ENCODE measurements at regions not wholly inside any gene's neighbourhood (a gene's known extent, or its start where the extent isn't known, plus 50 kb on each side); places are given as distances from the start of the nearest gene placed in this dataset.

- no peak for TF ChIP-seq CTCF (IDR thresholded peaks at IDR 0.05)
- TF ChIP-seq, protein P1, sequence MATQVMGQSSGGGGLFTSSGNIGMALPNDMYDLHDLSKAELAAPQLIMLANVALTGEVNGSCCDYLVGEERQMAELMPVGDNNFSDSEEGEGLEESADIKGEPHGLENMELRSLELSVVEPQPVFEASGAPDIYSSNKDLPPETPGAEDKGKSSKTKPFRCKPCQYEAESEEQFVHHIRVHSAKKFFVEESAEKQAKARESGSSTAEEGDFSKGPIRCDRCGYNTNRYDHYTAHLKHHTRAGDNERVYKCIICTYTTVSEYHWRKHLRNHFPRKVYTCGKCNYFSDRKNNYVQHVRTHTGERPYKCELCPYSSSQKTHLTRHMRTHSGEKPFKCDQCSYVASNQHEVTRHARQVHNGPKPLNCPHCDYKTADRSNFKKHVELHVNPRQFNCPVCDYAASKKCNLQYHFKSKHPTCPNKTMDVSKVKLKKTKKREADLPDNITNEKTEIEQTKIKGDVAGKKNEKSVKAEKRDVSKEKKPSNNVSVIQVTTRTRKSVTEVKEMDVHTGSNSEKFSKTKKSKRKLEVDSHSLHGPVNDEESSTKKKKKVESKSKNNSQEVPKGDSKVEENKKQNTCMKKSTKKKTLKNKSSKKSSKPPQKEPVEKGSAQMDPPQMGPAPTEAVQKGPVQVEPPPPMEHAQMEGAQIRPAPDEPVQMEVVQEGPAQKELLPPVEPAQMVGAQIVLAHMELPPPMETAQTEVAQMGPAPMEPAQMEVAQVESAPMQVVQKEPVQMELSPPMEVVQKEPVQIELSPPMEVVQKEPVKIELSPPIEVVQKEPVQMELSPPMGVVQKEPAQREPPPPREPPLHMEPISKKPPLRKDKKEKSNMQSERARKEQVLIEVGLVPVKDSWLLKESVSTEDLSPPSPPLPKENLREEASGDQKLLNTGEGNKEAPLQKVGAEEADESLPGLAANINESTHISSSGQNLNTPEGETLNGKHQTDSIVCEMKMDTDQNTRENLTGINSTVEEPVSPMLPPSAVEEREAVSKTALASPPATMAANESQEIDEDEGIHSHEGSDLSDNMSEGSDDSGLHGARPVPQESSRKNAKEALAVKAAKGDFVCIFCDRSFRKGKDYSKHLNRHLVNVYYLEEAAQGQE (IDR thresholded peaks at IDR 0.05; ENCODE audit: insufficient read depth in 1 of 2, low read depth in 2 of 2, low read length in 1 of 2), result no peak
- TF ChIP-seq SIN3A (IDR thresholded peaks at IDR 0.05; ENCODE audit: borderline replicate concordance, insufficient read depth, low read depth, low read length), result no peak
Measured at GRCh38 chr5:68957591-68957990, 136.2 kb upstream of the SLC30A5 start.
